Erythroblast (primary cell): ENCODE measurements at regions not wholly inside any gene's neighbourhood (a gene's known extent, or its start where the extent isn't known, plus 50 kb on each side); places are given as distances from the start of the nearest gene placed in this dataset.

Experiments used
- DNase-seq, 2 experiments: peaks; one replicate each; lab custom pipeline; 2025; lab: John Stamatoyannopoulos, UW
- GATA1 ChIP-seq: IDR thresholded peaks from 2 replicates; pipeline ENCODE4 v1.6.1; 2011; ENCODE audit warnings: low read depth, mild to moderate bottlenecking, control low read depth, low read length, moderate library complexity
- POLR2A ChIP-seq: IDR thresholded peaks from 2 replicates; pipeline ENCODE4 v1.6.1; 2011; ENCODE audit warnings: mild to moderate bottlenecking, low read length

DNA sequence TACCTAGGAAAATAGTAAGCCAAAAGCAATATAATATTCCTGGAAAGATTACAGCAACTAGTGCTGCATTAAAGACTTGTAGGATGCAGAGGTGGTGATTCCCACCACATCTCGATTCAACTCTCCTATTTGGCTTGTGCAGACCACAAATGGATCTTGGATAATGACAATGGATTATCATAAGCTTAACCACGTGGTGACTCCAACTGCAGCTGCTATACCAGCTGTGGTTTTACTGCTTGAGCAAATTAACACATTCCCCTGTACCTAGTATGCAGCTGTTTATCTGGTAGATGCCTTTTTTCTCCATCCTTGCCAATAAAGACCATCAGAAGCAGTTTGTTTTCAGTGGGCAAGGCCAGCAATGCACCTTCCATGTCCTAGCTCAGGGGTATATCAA, 542.7 kb upstream of the ADGRL4 start:
- TF ChIP-seq POLR2A (no peak), GATA1 (no peak)
- no peak for DNase-seq

GRCh38 chr1:79547514-79547913, 541.0 kb upstream of the ADGRL4 start:
- DNase-seq: no peak

GRCh38 chr1:79543394-79543793, 536.9 kb upstream of the ADGRL4 start:
- no peak for TF ChIP-seq POLR2A
- no peak for TF ChIP-seq GATA1
- no peak for DNase-seq

More at GRCh38 chr1:79547514-79547913, 541.0 kb upstream of the ADGRL4 start:
- TF ChIP-seq GATA1 (no peak), POLR2A (no peak)

DNA sequence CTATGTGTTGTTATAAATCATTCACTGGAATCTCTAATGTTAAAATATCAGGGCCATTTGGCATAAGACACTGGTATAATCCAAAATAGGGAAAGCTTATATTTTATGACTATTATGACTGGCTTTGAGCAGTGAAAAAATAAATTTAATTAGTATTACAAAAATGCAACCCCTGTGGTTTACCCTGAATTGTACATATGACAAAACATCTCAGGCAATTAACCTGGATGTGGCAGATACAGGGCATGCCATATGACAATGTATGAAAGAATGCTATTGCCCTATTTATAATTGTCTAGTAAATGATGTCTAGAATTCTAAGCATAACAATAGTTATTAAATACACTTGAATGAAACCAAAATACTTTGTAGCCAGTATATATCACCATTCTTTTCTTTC, 532.5 kb upstream of the ADGRL4 start:
- DNase-seq: no peak
- TF ChIP-seq GATA1 (no peak), POLR2A (no peak)

DNA sequence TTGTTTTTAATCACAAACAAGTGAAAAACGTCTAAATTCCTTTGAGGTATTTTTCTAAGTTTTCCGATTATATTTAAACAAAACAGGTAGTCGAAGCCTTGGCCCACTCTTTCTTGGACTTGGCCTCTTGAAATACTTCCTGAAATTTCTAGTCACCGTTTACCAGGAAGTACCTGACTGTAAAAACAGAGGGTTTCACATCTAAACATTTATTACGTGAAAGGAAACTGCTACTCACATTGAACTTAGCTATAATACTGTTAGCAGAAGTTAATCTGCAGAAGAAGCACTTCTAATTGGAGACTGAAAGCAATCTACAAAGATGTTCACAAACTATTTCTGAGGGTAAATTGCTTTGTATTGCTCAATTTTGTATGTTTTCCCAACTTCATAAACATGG, 526.0 kb upstream of the ADGRL4 start:
- TF ChIP-seq POLR2A (no peak), GATA1 (no peak)
- no peak for DNase-seq

DNA sequence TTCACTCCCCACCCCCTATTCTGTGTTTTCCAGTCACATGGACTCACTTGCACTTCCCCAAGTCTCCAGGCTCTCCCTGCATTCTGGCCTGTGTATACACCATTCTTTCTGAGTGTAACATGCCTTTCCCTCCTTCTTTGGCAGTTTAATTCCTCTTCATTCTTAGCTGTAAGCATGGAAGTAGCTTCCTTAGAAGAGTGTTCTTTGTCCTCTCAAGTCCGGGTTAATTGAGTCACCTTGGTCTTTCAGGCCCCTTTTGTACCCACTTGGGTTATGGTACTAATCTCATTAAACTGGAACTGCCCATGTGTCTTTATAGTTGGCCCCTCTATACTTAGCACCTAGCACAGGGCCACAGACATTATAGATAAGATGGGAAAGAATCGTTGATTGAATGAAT, 525.3 kb upstream of the ADGRL4 start:
- TF ChIP-seq POLR2A (no peak), GATA1 (no peak)

DNA sequence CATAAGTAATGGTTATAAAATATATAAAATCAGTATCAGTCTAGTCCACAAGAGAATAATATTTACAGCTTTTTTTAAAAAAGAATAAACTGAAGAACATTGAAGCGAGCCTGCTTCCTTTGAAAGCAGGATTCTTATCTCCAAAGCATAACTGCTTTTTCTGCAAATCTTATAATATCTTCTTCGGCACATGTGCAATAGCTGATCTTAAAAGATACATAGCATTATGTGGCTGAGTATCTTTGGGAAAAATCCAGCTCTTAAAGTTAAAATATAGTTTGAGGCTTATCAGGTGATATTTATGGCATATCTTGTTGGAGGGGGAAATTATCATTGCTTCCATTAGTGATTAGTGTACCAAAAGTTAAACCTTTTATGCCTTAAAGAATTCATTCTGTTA, 523.9 kb upstream of the ADGRL4 start:
- no peak for DNase-seq
- no peak for TF ChIP-seq POLR2A
- TF ChIP-seq GATA1: no peak

More for the DNA sequence above, 525.3 kb upstream of the ADGRL4 start:
- no peak for DNase-seq

- TF ChIP-seq POLR2A (no peak), GATA1 (no peak)
- DNase-seq: no peak
These were observed 523.5 kb upstream of the ADGRL4 start for GRCh38 chr1:79530055-79530454.

DNA sequence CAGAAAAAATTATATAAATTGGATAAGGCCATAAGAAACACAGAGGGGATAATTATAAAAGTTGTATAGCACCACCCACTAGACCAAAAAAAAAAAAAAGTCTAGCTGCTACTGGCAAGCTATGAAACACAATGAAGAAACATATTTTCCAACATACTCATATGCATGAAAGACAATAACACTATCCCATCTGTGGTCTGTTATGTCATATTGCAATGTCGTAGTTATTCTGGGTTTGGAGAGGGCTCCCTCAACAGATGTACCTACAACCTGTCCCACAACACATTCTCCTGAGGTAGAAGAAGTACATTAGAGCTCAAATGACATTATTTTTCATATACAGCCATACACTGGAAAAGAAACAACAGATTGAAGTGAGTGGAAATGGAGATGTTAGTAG, 517.6 kb upstream of the ADGRL4 start:
- TF ChIP-seq POLR2A (no peak), GATA1 (no peak)
- DNase-seq: no peak

GRCh38 chr1:79519084-79519760, 512.7 kb upstream of the ADGRL4 start:
- TF ChIP-seq POLR2A (no peak), GATA1 (no peak)
- no peak for DNase-seq

GRCh38 chr1:79517470-79518224, 511.1 kb upstream of the ADGRL4 start:
- no peak for DNase-seq
- TF ChIP-seq GATA1 (no peak), POLR2A (no peak)

DNA sequence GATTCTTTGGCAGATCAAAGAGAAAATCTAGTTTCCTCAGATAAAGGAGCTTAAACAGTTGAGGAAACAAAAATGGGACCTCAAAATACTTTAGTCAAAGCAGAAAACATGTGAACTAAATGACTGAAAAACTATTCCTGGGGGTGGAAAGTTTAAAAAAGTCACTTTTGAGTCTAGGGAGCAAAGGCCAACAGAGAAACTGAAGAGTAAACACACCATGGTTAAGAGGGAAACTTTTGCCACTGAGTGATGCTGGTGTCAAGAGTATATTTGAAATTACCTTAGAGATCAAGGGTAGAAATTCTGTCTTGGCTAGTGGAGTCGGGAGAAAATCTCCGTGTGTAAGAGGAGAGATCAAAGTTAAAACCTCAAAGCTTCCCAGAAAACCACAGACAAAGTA, 501.2 kb upstream of the ADGRL4 start:
- no peak for DNase-seq
- TF ChIP-seq GATA1 (no peak), POLR2A (no peak)

- DNase-seq: no peak
- TF ChIP-seq POLR2A (no peak), GATA1 (no peak)
These were observed 494.6 kb upstream of the ADGRL4 start for GRCh38 chr1:79501153-79501552.

DNA sequence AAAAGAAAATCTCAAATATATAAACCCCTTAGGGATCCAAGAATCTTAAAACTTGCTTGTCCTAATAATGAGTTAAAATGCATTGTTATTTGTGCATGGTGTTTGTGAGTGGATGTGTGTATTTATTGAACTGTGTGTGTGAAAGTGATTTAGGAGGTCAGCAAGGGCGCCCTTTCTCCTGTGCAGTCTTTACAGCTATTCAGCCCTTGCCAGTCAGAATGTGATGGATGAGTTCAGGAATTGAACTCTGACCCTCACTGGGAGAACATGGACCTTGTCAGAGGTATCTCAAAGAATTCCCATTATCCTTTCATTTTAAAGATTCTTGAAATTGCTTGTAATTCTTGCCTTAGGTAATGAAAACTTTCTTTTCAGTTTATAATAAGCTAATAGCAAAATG, 493.0 kb upstream of the ADGRL4 start:
- no peak for DNase-seq
- TF ChIP-seq POLR2A (no peak), GATA1 (no peak)
